Fibroblast of peridontal ligament (primary cell): ENCODE measurements at regions not wholly inside any gene's neighbourhood (a gene's known extent, or its start where the extent isn't known, plus 50 kb on each side); places are given as distances from the start of the nearest gene placed in this dataset.
"Not testable (repeated sequence)": the region's sequence is repeated elsewhere in the genome, so short reads cannot be mapped to it uniquely, and the experiment has no call there.

ENCODE experiments used
- DNase-seq: peaks from one replicate; pipeline ENCODE4 v3.0.0-alpha.2; 2010; ENCODE audit errors: extremely low read depth

- no peak for DNase-seq
Measured at GRCh38 chr16:80123189-80123588, 417.6 kb upstream of the DYNLRB2 start.

DNA sequence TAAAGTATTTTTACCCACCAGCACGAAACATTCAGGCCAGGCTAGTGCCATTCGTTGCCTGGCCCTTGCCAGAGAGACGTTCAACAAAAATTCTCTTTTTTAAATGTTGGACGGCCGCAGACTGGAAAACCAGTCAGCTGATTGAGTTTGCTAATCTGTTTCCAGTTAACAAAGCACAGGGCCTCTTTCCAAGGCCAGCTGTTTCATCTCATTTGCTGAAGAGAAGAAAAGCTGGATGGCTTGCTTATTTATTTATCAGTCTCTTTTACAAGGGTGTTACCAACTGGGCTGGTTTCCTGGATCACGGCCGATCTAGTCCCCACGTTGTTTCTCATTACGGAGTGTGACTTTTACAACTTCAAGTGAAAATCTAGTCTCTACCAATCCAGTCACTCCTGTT lies 418.7 kb upstream of the DYNLRB2 start:
- DNase-seq, result peak; percentile 87

DNA sequence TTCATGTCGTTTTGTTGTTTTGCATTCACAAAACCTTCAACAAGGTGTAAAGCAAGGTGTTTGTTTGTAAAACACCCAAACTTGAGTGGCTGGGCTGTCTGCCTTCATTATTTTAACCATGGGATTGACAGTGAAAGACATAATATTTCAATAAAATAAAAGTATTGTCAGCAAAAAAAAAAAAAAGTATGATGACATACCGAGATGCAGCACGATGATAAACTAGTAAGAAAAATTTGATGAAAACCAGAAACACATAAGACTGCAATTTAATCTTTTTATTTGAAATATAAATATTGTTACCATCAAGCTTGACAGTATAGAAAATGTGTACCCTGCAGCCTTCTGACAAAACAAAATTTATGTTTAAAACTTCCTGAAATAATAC lies 419.3 kb upstream of the DYNLRB2 start:
- DNase-seq, result no peak

GRCh38 chr16:80120899-80121521 lies 419.8 kb upstream of the DYNLRB2 start:
- no peak for DNase-seq

GRCh38 chr16:80117556-80118130 lies 423.1 kb upstream of the DYNLRB2 start:
- peak; percentile 19 for DNase-seq

DNA sequence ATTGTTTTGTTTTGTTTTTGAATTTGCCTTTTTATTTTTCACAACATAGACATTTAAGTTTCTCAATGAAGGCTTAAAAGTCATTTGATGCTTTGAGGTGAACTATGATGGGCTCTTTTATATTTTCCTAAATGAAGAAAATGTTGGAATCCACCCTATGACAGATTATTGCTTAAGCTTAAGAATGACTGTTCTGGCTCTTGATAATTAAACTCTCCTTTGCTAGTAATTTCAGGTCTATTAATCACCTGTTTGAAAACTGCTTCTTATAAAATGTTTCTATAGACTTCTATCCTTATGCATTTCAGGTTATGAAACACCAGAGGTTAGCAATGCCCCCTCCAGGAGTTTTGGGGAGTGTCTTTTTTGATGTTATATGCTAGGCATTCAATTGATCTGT lies 424.1 kb upstream of the DYNLRB2 start:
- DNase-seq, result no peak

DNA sequence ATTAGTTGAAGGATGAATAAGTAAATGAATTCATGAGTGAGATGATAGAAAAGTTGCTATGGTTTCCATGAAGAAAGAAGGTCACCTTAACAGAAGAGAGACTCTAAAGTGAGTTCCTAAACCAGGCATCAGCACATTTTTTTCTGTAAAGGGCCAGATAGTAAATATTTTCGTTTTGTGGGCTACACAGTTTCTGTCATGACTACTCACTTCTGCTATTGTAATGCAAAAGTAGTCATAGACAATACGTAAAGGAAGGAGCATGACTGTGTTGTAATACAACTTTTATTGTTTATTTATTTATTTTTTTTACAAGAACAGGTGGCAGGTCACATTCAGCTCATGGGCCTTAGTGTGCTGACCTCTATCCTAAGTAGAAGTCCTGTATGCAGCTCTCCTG lies 426.1 kb upstream of the DYNLRB2 start:
- no peak for DNase-seq

DNA sequence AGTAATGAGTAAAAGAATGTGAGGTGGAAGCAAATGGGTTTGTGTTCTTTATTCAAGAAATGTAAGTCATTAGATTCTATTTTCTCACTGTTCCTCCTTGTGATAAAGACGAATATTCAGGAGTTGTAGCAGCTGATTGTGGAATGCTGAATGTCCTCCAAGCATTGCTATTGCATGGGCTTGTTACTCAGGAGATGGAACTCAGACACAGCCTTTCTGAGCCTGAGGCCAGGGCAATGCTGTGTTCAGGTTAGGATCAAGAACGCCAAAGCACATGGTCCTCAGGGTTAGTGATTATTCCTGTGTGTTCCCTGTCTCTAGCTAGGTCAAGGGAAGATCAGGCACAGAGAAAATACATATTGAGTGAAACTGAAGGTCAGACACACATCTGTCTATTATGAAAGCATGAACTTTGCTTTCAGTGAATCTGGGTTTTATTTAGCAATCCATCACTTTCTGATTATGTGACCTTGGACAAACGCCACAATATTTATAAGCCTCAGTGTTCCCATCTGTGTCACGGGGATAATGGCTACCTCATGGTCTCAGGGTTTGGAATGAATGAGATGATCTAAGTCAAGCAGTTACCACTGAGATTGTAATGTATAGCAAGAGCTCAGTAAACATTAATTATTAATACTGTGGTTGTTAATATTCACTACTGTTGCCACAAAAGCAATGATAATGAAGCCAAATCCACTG lies 426.8 kb upstream of the DYNLRB2 start:
- DNase-seq, result no peak

DNA sequence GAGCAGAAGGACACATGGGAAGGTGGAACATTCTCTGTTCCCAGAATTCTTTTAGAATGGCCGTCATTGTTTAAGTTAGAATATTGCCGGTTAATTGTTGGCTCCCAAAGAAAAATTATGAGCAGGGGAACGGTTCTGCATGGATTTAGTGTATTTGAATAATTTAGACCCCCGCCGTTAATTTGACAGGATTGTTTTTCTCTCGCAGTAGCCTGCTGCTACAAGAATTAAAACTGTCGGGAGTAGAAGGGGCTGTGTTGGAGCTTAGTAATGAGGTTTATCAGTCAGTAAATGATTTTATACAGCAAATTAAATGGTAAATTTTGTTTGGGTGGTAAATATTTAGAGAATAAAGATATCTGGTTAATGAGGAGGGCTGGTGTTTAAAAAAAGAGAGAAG lies 431.2 kb upstream of the DYNLRB2 start:
- no peak for DNase-seq

GRCh38 chr16:80107900-80108299 lies 432.9 kb upstream of the DYNLRB2 start:
- DNase-seq, result no peak

GRCh38 chr16:80105751-80106150 lies 435.0 kb upstream of the DYNLRB2 start:
- no peak for DNase-seq

- DNase-seq, result peak; percentile 9
Measured at GRCh38 chr16:80105160-80105559, 435.6 kb upstream of the DYNLRB2 start.

DNA sequence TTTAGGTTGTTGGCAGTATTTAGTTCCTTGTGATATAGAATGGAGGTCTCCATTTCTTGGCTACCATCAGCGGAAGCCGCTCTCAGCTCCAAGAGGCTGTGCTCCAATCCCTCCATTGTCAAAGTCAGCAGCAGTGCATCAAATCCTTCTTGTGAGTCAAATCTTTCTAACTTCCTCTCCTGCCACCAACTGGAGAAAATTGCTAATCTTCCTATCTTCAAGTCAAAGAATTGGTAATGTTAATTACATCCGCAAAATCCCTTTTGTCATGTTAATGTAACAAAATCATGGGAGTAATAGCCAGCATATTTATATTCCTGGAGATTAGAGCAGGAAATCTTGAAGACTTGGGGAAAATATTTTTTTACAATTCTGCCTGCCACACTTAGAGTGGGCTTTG lies 436.4 kb upstream of the DYNLRB2 start:
- no peak for DNase-seq

- DNase-seq, result no peak
Measured at GRCh38 chr16:80103463-80103862, 437.3 kb upstream of the DYNLRB2 start.

GRCh38 chr16:80100846-80101451 lies 439.8 kb upstream of the DYNLRB2 start:
- no peak for DNase-seq

DNA sequence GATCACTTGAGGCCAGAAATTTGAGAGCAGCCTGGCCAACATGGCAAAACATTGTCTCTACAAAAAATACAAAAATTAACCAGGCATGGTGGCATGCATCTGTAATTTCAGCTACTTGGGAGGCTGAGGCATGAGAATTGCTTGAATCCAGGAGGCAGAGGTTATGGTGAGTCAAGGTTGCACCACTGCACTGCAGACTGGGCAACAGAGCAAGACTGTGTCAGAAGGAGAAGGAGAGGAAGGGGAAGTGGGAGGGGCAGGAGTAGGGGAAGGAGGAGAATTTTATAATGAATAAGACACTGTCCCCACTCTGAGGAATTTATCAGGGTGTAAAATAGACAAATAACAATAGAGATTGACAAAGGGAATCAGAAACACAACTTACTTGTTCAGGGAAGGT lies 440.6 kb upstream of the DYNLRB2 start:
- no peak for DNase-seq

DNA sequence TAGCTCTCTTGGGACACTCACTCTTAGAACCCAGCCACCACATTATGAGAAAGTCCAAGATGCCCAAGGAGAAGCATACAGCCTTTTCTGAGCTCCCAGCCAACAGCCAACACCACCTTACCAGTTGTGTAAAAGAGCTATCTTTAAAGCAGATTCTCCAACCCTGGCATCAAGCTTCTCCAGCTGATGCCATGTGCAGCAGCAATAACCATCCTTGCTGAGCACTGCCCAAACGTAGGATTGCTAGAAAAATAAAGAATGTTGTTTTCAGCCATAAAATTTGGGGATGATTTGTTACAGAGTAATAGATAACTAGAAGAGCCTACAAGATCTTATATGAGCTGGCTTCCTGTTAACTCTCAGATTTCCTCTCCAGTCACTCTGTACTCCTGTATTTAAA lies 443.7 kb upstream of the DYNLRB2 start:
- no peak for DNase-seq

DNA sequence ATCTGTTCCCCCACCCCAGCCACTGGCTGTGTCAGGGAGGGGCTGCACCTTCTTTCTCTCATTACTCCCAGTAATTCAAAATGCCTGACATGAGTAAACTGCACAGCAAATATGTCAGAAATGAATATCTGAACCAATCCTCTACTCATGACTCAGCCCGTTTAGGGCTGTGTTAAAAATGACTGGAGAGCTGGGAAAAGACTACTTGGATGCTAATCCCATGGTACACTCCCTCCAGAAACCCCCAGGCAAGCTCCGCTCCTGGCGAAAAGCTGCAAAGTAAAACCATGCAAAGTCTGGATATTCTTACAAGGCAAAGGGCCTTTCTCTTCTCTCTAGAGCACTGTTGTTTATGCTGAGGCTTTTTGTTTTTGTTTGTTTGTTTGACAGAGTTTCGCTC lies 448.1 kb upstream of the DYNLRB2 start:
- DNase-seq, result peak; percentile 10

GRCh38 chr16:80091453-80091852 lies 449.3 kb upstream of the DYNLRB2 start:
- DNase-seq, result not testable (repeated sequence)

DNA sequence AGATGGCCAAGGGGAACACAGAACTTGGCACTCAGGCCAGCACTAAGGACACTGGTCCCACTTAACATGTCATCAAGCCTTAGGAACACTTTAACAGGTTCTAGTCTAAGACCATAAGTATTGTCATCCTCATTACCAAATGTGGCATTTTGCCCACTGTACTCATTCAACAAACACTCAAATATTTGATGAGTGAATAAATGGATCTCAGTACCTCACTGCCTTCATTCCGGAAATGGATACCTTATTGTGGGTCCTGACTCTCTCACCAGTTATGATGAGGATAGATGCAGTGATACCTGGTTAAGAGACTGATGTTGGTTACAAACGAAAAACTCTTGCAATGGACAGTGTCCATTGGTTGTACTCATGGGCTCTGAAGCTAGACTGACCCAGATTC lies 455.2 kb upstream of the DYNLRB2 start:
- no peak for DNase-seq

DNA sequence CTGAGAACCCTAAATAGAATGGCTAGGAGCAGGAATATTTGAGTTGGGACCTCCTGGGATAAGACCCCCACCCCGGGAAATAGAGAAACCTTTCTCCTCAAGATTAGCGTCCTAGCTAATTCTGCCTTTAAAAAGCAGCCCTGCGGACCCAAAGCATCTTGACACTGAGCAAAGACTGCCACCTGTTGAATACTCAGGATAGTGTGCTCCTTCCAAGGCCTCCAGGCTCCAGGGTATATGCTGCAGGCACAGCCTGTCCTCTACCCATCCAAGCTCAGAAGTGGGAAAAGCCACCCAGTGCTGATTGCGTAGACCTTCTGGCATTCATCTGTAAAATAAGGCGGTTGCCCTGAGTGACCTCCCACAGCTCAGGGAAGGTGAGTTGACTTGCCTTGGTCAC lies 456.2 kb upstream of the DYNLRB2 start:
- peak; percentile 53 for DNase-seq

GRCh38 chr16:80084163-80084562 lies 456.6 kb upstream of the DYNLRB2 start:
- no peak for DNase-seq

DNA sequence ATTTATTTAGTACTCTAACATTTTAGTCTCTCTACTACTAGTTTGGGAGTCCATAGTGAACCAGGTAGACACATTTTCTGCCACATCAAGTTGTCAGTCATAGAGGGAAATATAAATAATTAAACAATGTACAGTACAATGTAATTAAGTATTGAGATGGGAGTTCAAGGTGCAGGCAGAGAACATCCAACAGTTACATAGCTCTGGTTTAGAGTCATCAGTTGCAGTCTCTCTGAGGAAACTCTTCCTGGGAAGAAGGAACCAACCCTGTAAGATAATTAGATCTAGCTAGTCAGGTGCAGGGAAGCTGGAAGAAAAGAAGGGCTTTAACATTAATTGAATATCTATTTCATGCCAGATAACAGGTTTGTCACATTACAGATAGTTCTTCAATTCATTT lies 457.9 kb upstream of the DYNLRB2 start:
- no peak for DNase-seq
